K562 (cell line): ENCODE measurements at regions not wholly inside any gene's neighbourhood (a gene's known extent, or its start where the extent isn't known, plus 50 kb on each side); places are given as distances from the start of the nearest gene placed in this dataset.

Experiments used
- CAMTA2 ChIP-seq: fragments of 250-450 bp; sonication (Bioruptor Pico); conservative IDR thresholded peaks from 2 replicates; pipeline ENCODE4 v1.5.1; 2022
- CTCF ChIP-seq, 3 experiments: IDR thresholded peaks in 2 of 3; conservative IDR thresholded peaks in 1 of 3; 2 replicates each; pipeline ENCODE4 v1.5.1; 2011 to 2012; ENCODE audit warnings: low read length in 3 of 3, mild to moderate bottlenecking in 3 of 3, control low read depth in 2 of 3, improper control_type of control experiment in 1 of 3, inconsistent platforms in 1 of 3, low read depth in 1 of 3, mixed read lengths in 1 of 3, moderate library complexity in 1 of 3; ENCODE audit not compliant: insufficient read depth in 2 of 3
- FOXP1 ChIP-seq: sonication (generic); formaldehyde crosslinking; IDR thresholded peaks from 2 replicates; pipeline ENCODE4 v1.8.0; 2022; ENCODE audit warnings: mild to moderate bottlenecking, missing genetic modification reagents
- KLF10 ChIP-seq: fragments of 250-450 bp; sonication (Bioruptor Pico); IDR thresholded peaks from 2 replicates; pipeline ENCODE4 v1.6.1; 2021; ENCODE audit warnings: matching md5 sums
- MAFK ChIP-seq: IDR thresholded peaks from 2 replicates; pipeline ENCODE4 v1.6.1; 2011; ENCODE audit warnings: low read length, improper control_type of control experiment
- MCM3 ChIP-seq: fragments of 450-650 bp; IDR thresholded peaks from 2 replicates; pipeline ENCODE4 v1.6.1; 2016
- PATZ1 ChIP-seq: fragments of 250-450 bp; sonication (Bioruptor Pico); IDR thresholded peaks from 2 replicates; pipeline ENCODE4 v1.5.0; 2020; ENCODE audit warnings: mild to moderate bottlenecking, borderline replicate concordance
- POLR2A ChIP-seq: fragments of 450-650 bp; conservative IDR thresholded peaks from 2 replicates; pipeline ENCODE4 v1.6.1; 2016
- TF ChIP-seq, protein P1 (sequence below): sonication (generic); formaldehyde crosslinking; IDR thresholded peaks from 2 replicates; pipeline ENCODE4 v1.8.1; 2023; ENCODE audit warnings: missing genetic modification reagents, mild to moderate bottlenecking, borderline replicate concordance

DNA sequence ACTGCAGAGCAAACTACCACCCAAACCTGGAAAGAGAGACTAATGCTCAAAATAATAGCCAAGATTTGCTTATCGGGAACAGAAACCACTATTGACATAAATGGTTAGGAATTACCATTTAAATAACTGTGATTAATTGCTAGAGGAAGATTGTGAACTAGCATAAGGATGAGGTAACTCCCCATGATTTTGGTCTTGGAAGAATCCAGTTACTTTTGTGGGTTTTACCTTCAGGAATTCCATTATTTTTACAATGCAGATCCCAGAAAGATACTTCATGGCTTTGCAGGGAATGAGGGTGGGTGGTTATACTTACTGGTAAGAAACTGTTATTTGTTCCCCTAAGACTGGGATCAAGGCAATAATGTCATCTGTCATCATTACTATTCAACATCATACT lies 652.9 kb upstream of the FLRT2 start:
- TF ChIP-seq CAMTA2 (no peak), FOXP1 (CRISPR knock-in tag) (no peak), PATZ1 (CRISPR knock-in tag) (no peak), CTCF (IDR thresholded peaks at IDR 0.05 in 2 of 3, conservative IDR thresholded peaks at IDR 0.05 in 1 of 3; ENCODE audit: insufficient read depth in 2 of 3, low read depth in 1 of 3, low read length in 3 of 3) (no peak), MCM3 (no peak), POLR2A (no peak), MAFK (no peak), KLF10 (no peak)
- TF ChIP-seq, protein P1, sequence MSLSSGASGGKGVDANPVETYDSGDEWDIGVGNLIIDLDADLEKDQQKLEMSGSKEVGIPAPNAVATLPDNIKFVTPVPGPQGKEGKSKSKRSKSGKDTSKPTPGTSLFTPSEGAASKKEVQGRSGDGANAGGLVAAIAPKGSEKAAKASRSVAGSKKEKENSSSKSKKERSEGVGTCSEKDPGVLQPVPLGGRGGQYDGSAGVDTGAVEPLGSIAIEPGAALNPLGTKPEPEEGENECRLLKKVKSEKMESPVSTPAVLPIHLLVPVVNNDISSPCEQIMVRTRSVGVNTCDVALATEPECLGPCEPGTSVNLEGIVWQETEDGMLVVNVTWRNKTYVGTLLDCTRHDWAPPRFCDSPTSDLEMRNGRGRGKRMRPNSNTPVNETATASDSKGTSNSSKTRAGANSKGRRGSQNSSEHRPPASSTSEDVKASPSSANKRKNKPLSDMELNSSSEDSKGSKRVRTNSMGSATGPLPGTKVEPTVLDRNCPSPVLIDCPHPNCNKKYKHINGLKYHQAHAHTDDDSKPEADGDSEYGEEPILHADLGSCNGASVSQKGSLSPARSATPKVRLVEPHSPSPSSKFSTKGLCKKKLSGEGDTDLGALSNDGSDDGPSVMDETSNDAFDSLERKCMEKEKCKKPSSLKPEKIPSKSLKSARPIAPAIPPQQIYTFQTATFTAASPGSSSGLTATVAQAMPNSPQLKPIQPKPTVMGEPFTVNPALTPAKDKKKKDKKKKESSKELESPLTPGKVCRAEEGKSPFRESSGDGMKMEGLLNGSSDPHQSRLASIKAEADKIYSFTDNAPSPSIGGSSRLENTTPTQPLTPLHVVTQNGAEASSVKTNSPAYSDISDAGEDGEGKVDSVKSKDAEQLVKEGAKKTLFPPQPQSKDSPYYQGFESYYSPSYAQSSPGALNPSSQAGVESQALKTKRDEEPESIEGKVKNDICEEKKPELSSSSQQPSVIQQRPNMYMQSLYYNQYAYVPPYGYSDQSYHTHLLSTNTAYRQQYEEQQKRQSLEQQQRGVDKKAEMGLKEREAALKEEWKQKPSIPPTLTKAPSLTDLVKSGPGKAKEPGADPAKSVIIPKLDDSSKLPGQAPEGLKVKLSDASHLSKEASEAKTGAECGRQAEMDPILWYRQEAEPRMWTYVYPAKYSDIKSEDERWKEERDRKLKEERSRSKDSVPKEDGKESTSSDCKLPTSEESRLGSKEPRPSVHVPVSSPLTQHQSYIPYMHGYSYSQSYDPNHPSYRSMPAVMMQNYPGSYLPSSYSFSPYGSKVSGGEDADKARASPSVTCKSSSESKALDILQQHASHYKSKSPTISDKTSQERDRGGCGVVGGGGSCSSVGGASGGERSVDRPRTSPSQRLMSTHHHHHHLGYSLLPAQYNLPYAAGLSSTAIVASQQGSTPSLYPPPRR, result no peak
